IMR-90 (cell line): ENCODE measurements at regions not wholly inside any gene's neighbourhood (a gene's known extent, or its start where the extent isn't known, plus 50 kb on each side); places are given as distances from the start of the nearest gene placed in this dataset.

Experiments
- ATAC-seq: fragments of 200-7000 bp; cut with Tn5 transposase; 2 replicates; pipeline ENCODE4 v1.9.1; 2020; ENCODE audit warnings: low read depth, mild to moderate bottlenecking, moderate library complexity
- BruUV-seq: library from RNA; stranded (reverse); fragments of 400-500 nt; replicated peaks from 2 replicates; lab custom pipeline; 2021; lab: Mats Ljungman, UMichigan
- CTCF ChIA-PET: fragments of 300-600 bp; formaldehyde crosslinking; extraction: SDS; loops from one replicate; lab custom pipeline; 2021; ENCODE audit warnings: antibody characterized with exemption; lab: Yijun Ruan, JAX
- POLR2A ChIA-PET: fragments of 300-600 bp; sonication (Branson Sonifier 250); formaldehyde crosslinking; loops from one replicate; lab custom pipeline; 2022; ENCODE audit warnings: antibody characterized with exemption; ENCODE audit not compliant: unreplicated experiment; lab: Charles Lee
- DNase-seq: peaks from one replicate; pipeline ENCODE4 v3.0.0; 2013
- H2AFZ ChIP-seq: replicated peaks from 2 replicates; pipeline ENCODE3; 2013; ENCODE audit warnings: low read length, mild to moderate bottlenecking; ENCODE audit not compliant: poor library complexity
- H2AK5ac ChIP-seq: 2 replicates; pipeline ENCODE4 v1.6.1; 2013; ENCODE audit warnings: low read depth, low read length, inconsistent platforms
- H2AK9ac ChIP-seq: replicated peaks from 2 replicates; pipeline ENCODE3; 2013; ENCODE audit warnings: mild to moderate bottlenecking, low read depth, low read length, moderate library complexity; ENCODE audit not compliant: poor library complexity
- H2BK120ac ChIP-seq: 2 replicates; pipeline ENCODE4 v1.6.1; 2013; ENCODE audit warnings: low read depth, low read length, inconsistent platforms
- H2BK15ac ChIP-seq: 3 replicates; pipeline ENCODE4 v1.6.1; 2013; ENCODE audit warnings: low read depth, low read length, inconsistent platforms
- H2BK20ac ChIP-seq: 2 replicates; pipeline ENCODE4 v1.6.1; 2013; ENCODE audit warnings: low read depth, mild to moderate bottlenecking, inconsistent platforms, low read length, moderate library complexity
- H2BK5ac ChIP-seq: 2 replicates; pipeline ENCODE4 v1.6.1; 2013; ENCODE audit warnings: mild to moderate bottlenecking, low read depth, low read length, inconsistent platforms; ENCODE audit not compliant: poor library complexity, severe bottlenecking
- H3K14ac ChIP-seq: replicated peaks from 2 replicates; pipeline ENCODE4 v1.6.1; 2013; ENCODE audit warnings: low read depth, low read length, inconsistent platforms
- H3K18ac ChIP-seq: 2 replicates; pipeline ENCODE4 v1.6.1; 2013; ENCODE audit warnings: low read depth, low read length, control low read depth
- H3K23ac ChIP-seq: 2 replicates; pipeline ENCODE4 v1.6.1; 2013; ENCODE audit warnings: low read depth, low read length, inconsistent platforms
- H3K27ac ChIP-seq: 2 replicates; pipeline ENCODE4 v1.5.1; 2013; ENCODE audit warnings: mild to moderate bottlenecking, control low read depth, low read length; ENCODE audit not compliant: insufficient read depth
- H3K27me3 ChIP-seq: 2 replicates; pipeline ENCODE4 v1.6.1; 2013; ENCODE audit warnings: low read length; ENCODE audit not compliant: control insufficient read depth, insufficient read depth
- H3K36me3 ChIP-seq: 2 replicates; pipeline ENCODE4 v1.6.1; 2013; ENCODE audit warnings: low read length, mixed read lengths; ENCODE audit not compliant: control insufficient read depth, insufficient read depth
- H3K4ac ChIP-seq: 2 replicates; pipeline ENCODE4 v1.6.1; 2013; ENCODE audit warnings: low read depth, low read length, inconsistent platforms
- H3K4me1 ChIP-seq: 2 replicates; pipeline ENCODE4 v1.6.1; 2013; ENCODE audit warnings: low read length, mixed read lengths; ENCODE audit not compliant: control insufficient read depth, insufficient read depth
- H3K4me2 ChIP-seq: 2 replicates; pipeline ENCODE4 v1.6.1; 2013; ENCODE audit warnings: low read depth, mild to moderate bottlenecking, control low read depth, low read length, moderate library complexity
- H3K4me3 ChIP-seq: 2 replicates; pipeline ENCODE4 v1.5.1; 2013; ENCODE audit warnings: low read depth, mild to moderate bottlenecking, control low read depth, low read length, moderate library complexity; ENCODE audit not compliant: insufficient read depth
- H3K56ac ChIP-seq: 2 replicates; pipeline ENCODE4 v1.6.1; 2013; ENCODE audit warnings: low read length, inconsistent platforms; ENCODE audit not compliant: insufficient read depth; ENCODE audit errors: extremely low read depth
- H3K79me1 ChIP-seq, 2 experiments: 2 replicates each; pipeline ENCODE4 v1.6.1; 2013; ENCODE audit warnings: low read length in 2 of 2, inconsistent platforms in 1 of 2, low read depth in 1 of 2
- H3K9ac ChIP-seq: 2 replicates; pipeline ENCODE4 v1.6.1; 2013; ENCODE audit warnings: low read depth, low read length, control low read depth
- H3K9me1 ChIP-seq: 2 replicates; pipeline ENCODE4 v1.6.1; 2013; ENCODE audit warnings: low read length, inconsistent platforms; ENCODE audit not compliant: insufficient read depth
- H3K9me3 ChIP-seq: 2 replicates; pipeline ENCODE4 v1.6.1; 2013; ENCODE audit warnings: low read length; ENCODE audit not compliant: control insufficient read depth, insufficient read depth
- H4K20me1 ChIP-seq: 2 replicates; pipeline ENCODE4 v1.6.1; 2013; ENCODE audit warnings: low read length, inconsistent platforms; ENCODE audit not compliant: insufficient read depth
- H4K5ac ChIP-seq: 2 replicates; pipeline ENCODE4 v1.6.1; 2013; ENCODE audit warnings: mild to moderate bottlenecking, low read depth, low read length, control low read depth
- H4K8ac ChIP-seq, 2 experiments: 2 replicates each; pipeline ENCODE4 v1.6.1; 2013; ENCODE audit warnings: low read depth in 2 of 2, low read length in 2 of 2, control low read depth in 1 of 2, inconsistent platforms in 1 of 2
- H4K91ac ChIP-seq: 2 replicates; pipeline ENCODE4 v1.6.1; 2013; ENCODE audit warnings: low read depth, low read length, inconsistent platforms; ENCODE audit not compliant: insufficient read depth
- BHLHE40 ChIP-seq: fragments of 150-350 bp; IDR thresholded peaks from 2 replicates; pipeline ENCODE4 v1.6.1; 2016; ENCODE audit warnings: mild to moderate bottlenecking, low read depth, low read length
- CEBPB ChIP-seq: IDR thresholded peaks from 2 replicates; pipeline ENCODE4 v1.6.1; 2012; ENCODE audit warnings: low read depth, low read length, improper control_type of control experiment
- CHD1 ChIP-seq: IDR thresholded peaks from 2 replicates; pipeline ENCODE4 v1.6.1; 2012; ENCODE audit warnings: low read depth, low read length, improper control_type of control experiment
- CTCF ChIP-seq: conservative IDR thresholded peaks from 2 replicates; pipeline ENCODE4 v1.5.1; 2012; ENCODE audit warnings: mild to moderate bottlenecking, low read depth, low read length, improper control_type of control experiment
- ELK1 ChIP-seq: fragments of 150-350 bp; IDR thresholded peaks from 2 replicates; pipeline ENCODE4 v1.6.1; 2016; ENCODE audit warnings: low read depth, mild to moderate bottlenecking, low read length, moderate library complexity, borderline replicate concordance
- FOS ChIP-seq: fragments of 150-350 bp; IDR thresholded peaks from 2 replicates; pipeline ENCODE4 v1.6.1; 2016; ENCODE audit warnings: low read depth, low read length
- MAFK ChIP-seq: IDR thresholded peaks from 2 replicates; pipeline ENCODE4 v1.6.1; 2012; ENCODE audit warnings: low read depth, low read length, improper control_type of control experiment
- MAZ ChIP-seq: IDR thresholded peaks from 2 replicates; pipeline ENCODE4 v1.6.1; 2012; ENCODE audit warnings: low read depth, mild to moderate bottlenecking, low read length, improper control_type of control experiment, moderate library complexity, borderline replicate concordance
- MXI1 ChIP-seq: IDR thresholded peaks from 2 replicates; pipeline ENCODE4 v1.6.1; 2012; ENCODE audit warnings: low read depth, mild to moderate bottlenecking, low read length, moderate library complexity, borderline replicate concordance
- NFE2L2 ChIP-seq: fragments of 150-350 bp; IDR thresholded peaks from 2 replicates; pipeline ENCODE4 v1.6.1; 2016; ENCODE audit warnings: low read depth, mild to moderate bottlenecking, low read length
- POLR2A ChIP-seq: IDR thresholded peaks from 2 replicates; pipeline ENCODE4 v1.6.1; 2012; ENCODE audit warnings: mild to moderate bottlenecking, low read depth, low read length
- RAD21 ChIP-seq: IDR thresholded peaks from 2 replicates; pipeline ENCODE4 v1.6.1; 2012; ENCODE audit warnings: low read length, improper control_type of control experiment
- RCOR1 ChIP-seq: IDR thresholded peaks from 2 replicates; pipeline ENCODE4 v1.6.1; 2012; ENCODE audit warnings: mild to moderate bottlenecking, low read length, improper control_type of control experiment; ENCODE audit not compliant: insufficient replicate concordance
- RFX5 ChIP-seq: IDR thresholded peaks from 2 replicates; pipeline ENCODE4 v1.8.0; 2012; ENCODE audit warnings: low read depth, mild to moderate bottlenecking, low read length, moderate library complexity
- SMC3 ChIP-seq: fragments of 150-350 bp; IDR thresholded peaks from 2 replicates; pipeline ENCODE4 v1.6.1; 2016; ENCODE audit warnings: low read depth, mild to moderate bottlenecking, antibody characterized with exemption, low read length, moderate library complexity
- USF2 ChIP-seq: fragments of 150-350 bp; IDR thresholded peaks from 2 replicates; pipeline ENCODE4 v1.6.1; 2017; ENCODE audit warnings: mild to moderate bottlenecking, antibody characterized with exemption, low read length, low read depth
- WGBS, 2 experiments: methylation state at CpG; one replicate each; pipeline versions ENCODE4 v1.1.5 to v1.1.7; 2013; ENCODE audit warnings: missing lambda C conversion rate in 2 of 2; ENCODE audit not compliant: insufficient read length in 1 of 2; ENCODE audit errors: extremely low coverage in 2 of 2; 5-methylcytosine and 5-hydroxymethylcytosine counted together
- dilution Hi-C: fragments of 300-500 bp; cut with HindIII; formaldehyde crosslinking; loops from one replicate; pipeline ENCODE4 v1.14.3; 2018; ENCODE audit warnings: low sequenced_read_pairs; ENCODE audit not compliant: unreplicated experiment
- in situ Hi-C: fragments of 300-500 bp; cut with MboI; formaldehyde crosslinking; loops from 3 replicates; pipeline ENCODE4 v1.14.3; 2019; ENCODE audit warnings: low sequenced_read_pairs, inconsistent platforms, mixed read lengths
- intact Hi-C: fragments of 100-400 bp; cut with micrococcal nuclease; formaldehyde crosslinking; loops from 2 replicates; pipeline ENCODE4 v1.10.0; 2022

- in situ Hi-C loops, result no loop called here
These were observed 249.4 kb upstream of the CTAGE1 start for GRCh38 chr18:22667156-22667555.

More at GRCh38 chr18:22667156-22667555, 249.4 kb upstream of the CTAGE1 start:
- H3K23ac ChIP-seq, result peak overlapping the region; percentile 99
- peak overlapping the region; percentile 100 for H2BK20ac ChIP-seq
- WGBS, 2 experiments, result 58% methylated on average over 2 of the region's 4 CpGs; no CpG with 5 or more reads in 1 of the 2 experiments
- 0 out of 2 replicates have a peak, but pooled peaks cover 4% of the 10 kb centered on the region for H4K20me1 ChIP-seq
- no peaks in the 10 kb centered on the region for H3K79me1 ChIP-seq
- no peaks in the 10 kb centered on the region for H3K27me3 ChIP-seq
- peak overlapping the region; percentile 95 for H3K18ac ChIP-seq
- H3K9ac ChIP-seq, result no peak overlapping the region
- TF ChIP-seq POLR2A (no peak), MAZ (no peak), CEBPB (no peak), SMC3 (no peak), MAFK (no peak), USF2 (no peak), ELK1 (no peak), CHD1 (no peak), FOS (no peak), RAD21 (no peak), NFE2L2 (no peak), CTCF (no peak), RFX5 (no peak), BHLHE40 (no peak), RCOR1 (no peak), MXI1 (no peak)
- POLR2A ChIA-PET, result no interaction called here
- no peak for DNase-seq
- H2AFZ ChIP-seq, result peak overlapping the region; percentile 79
- no peak overlapping the region for H3K4me3 ChIP-seq
- H3K9me3 ChIP-seq, result peaks cover 6% of the 10 kb centered on the region; the same call in 1 of the 2 replicates
- peaks cover 18% of the 10 kb centered on the region; the same call in 1 of the 2 replicates for H3K9me1 ChIP-seq
- H3K56ac ChIP-seq, result peak overlapping the region; percentile 91
- H2AK5ac ChIP-seq, result peak overlapping the region; percentile 96
- H3K14ac ChIP-seq, result peak overlapping the region; percentile 95
- peak overlapping the region; percentile 74 for H3K27ac ChIP-seq
- peak overlapping the region; percentile 98 for H3K4ac ChIP-seq
- CTCF ChIA-PET, result no interaction called here
- intact Hi-C loops (no loop called here), dilution Hi-C loops (no loop called here)
- peak overlapping the region; percentile 99 for H2BK120ac ChIP-seq
- no TSS peak for BruUV-seq
- H4K5ac ChIP-seq, result peak overlapping the region; percentile 97
- ATAC-seq, result no peak
- H2BK15ac ChIP-seq, result peak overlapping the region; percentile 95; the same call in 2 of the 3 replicates
- H2BK5ac ChIP-seq, result peak overlapping the region; percentile 100
- peak overlapping the region; percentile 78 for H2AK9ac ChIP-seq
- no peak overlapping the region for H3K4me2 ChIP-seq
- peaks cover 21% of the 10 kb centered on the region for H3K4me1 ChIP-seq
- peak overlapping the region; percentile 82 to 96 for H4K8ac ChIP-seq
- H4K91ac ChIP-seq, result peak overlapping the region; percentile 99
- H3K36me3 ChIP-seq, result no peaks in the 10 kb centered on the region
